Transverse colon (tissue), 4 donors: ENCODE measurements at regions not wholly inside any gene's neighbourhood (a gene's known extent, or its start where the extent isn't known, plus 50 kb on each side); places are given as distances from the start of the nearest gene placed in this dataset.

Source experiments
- CTCF ChIP-seq, 5 experiments: fragments of 200-600 bp in 3 of 5; fragments of 450-650 bp in 2 of 5; sonication (generic) in 3 of 5; IDR thresholded peaks; 1 replicate in 2 of 5; 2 replicates in 3 of 5; pipeline ENCODE4 v1.5.1; 2016 to 2017; ENCODE audit warnings: antibody characterized with exemption in 5 of 5, inconsistent platforms in 3 of 5, mild to moderate bottlenecking in 2 of 5, moderate library complexity in 1 of 5
- EP300 ChIP-seq: sonication (generic); formaldehyde crosslinking; IDR thresholded peaks from one replicate; pipeline ENCODE4 v1.6.1; 2017; ENCODE audit warnings: antibody characterized with exemption, low read depth
- POLR2A ChIP-seq: fragments of 450-650 bp; IDR thresholded peaks from one replicate; pipeline ENCODE4 v1.6.1; 2016; ENCODE audit warnings: antibody characterized with exemption, mild to moderate bottlenecking, moderate library complexity
- POLR2AphosphoS5 ChIP-seq, 3 donors: sonication (generic); formaldehyde crosslinking; IDR thresholded peaks; one replicate each; pipeline ENCODE4 v1.6.1; 2016; ENCODE audit warnings: antibody characterized with exemption in 3 of 3

GRCh38 chr3:162544246-162544645 is 1047.6 kb downstream of the OTOL1 start:
- TF ChIP-seq CTCF (IDR thresholded peaks at IDR 0.05) (no peak), POLR2A (no peak), EP300 (no peak), POLR2AphosphoS5 (IDR thresholded peaks at IDR 0.05) (no peak)
